ENCODE measurements at regions not wholly inside any gene's neighbourhood (a gene's known extent, or its start where the extent isn't known, plus 50 kb on each side); places are given as distances from the start of the nearest gene placed in this dataset.

GRCh38 chr3:72579581-72580245, 268.5 kb downstream of the SHQ1 start:
- POLR2A ChIA-PET, result interaction anchor here (1.0 kb wide), 1 partner anchor 8 kb away, joined by 4 read pairs; no protein-coding TSS in a partner anchor
- Mint-ChIP-seq H3K4me1 (ENCODE audit: insufficient read depth, unreplicated experiment) (no peaks in the 10 kb centered on the region), H3K4me3 (ENCODE audit: unreplicated experiment) (no peak overlapping the region), H3K36me3 (ENCODE audit: insufficient read depth, unreplicated experiment) (no peaks in the 10 kb centered on the region), H3K9me3 (ENCODE audit: unreplicated experiment) (no peaks in the 10 kb centered on the region), H3K27ac (ENCODE audit: low read depth, unreplicated experiment) (no peak overlapping the region), H3K27me3 (ENCODE audit: insufficient read depth, unreplicated experiment) (no peaks in the 10 kb centered on the region)
- no peak for TF ChIP-seq CTCF (IDR thresholded peaks at IDR 0.05; ENCODE audit: unreplicated experiment)
- no peak for DNase-seq (ENCODE audit: unreplicated experiment)
- CTCF ChIA-PET, result interaction anchor here (0.7 kb wide), 1 partner anchor 115 kb away, joined by 3 read pairs; no protein-coding TSS in a partner anchor
- intact Hi-C loops (cut with micrococcal nuclease), result no loop called here
- no TSS peak for BruUV-seq (replicated peaks)

GRCh38 chr3:72579191-72579580, 269.1 kb downstream of the SHQ1 start:
- DNase-seq (ENCODE audit: unreplicated experiment), result no peak
- no peak overlapping the region for H3K4me3 Mint-ChIP-seq (ENCODE audit: unreplicated experiment)
- POLR2A ChIA-PET, result interaction anchor here (1.0 kb wide), 1 partner anchor 8 kb away, joined by 4 read pairs; no protein-coding TSS in a partner anchor
- no peak overlapping the region for H3K27ac Mint-ChIP-seq (ENCODE audit: low read depth, unreplicated experiment)
- intact Hi-C loops (cut with micrococcal nuclease), result no loop called here
- TF ChIP-seq CTCF (IDR thresholded peaks at IDR 0.05; ENCODE audit: unreplicated experiment), result no peak
- CTCF ChIA-PET, result interaction anchor here (0.7 kb wide), 1 partner anchor 115 kb away, joined by 3 read pairs; no protein-coding TSS in a partner anchor
- H3K9me3 Mint-ChIP-seq (ENCODE audit: unreplicated experiment), result no peaks in the 10 kb centered on the region
- BruUV-seq (replicated peaks), result no TSS peak
- no peaks in the 10 kb centered on the region for H3K4me1 Mint-ChIP-seq (ENCODE audit: insufficient read depth, unreplicated experiment)
- no peaks in the 10 kb centered on the region for H3K36me3 Mint-ChIP-seq (ENCODE audit: insufficient read depth, unreplicated experiment)
- no peaks in the 10 kb centered on the region for H3K27me3 Mint-ChIP-seq (ENCODE audit: insufficient read depth, unreplicated experiment)

GRCh38 chr3:72577190-72577589, 271.1 kb downstream of the SHQ1 start:
- ChIA-PET CTCF (interaction anchor here (1.0 kb wide), 1 partner anchor 14 kb away, joined by 3 read pairs; no protein-coding TSS in a partner anchor), POLR2A (interaction anchor here (0.8 to 1.2 kb wide), 2 partner anchors 9 to 15 kb away, joined by 4 to 6 read pairs; no protein-coding TSS in a partner anchor)
- no peaks in the 10 kb centered on the region for H3K9me3 Mint-ChIP-seq (ENCODE audit: unreplicated experiment)
- no peak for TF ChIP-seq CTCF (IDR thresholded peaks at IDR 0.05; ENCODE audit: unreplicated experiment)
- intact Hi-C loops (cut with micrococcal nuclease), result no loop called here
- H3K36me3 Mint-ChIP-seq (ENCODE audit: insufficient read depth, unreplicated experiment), result no peaks in the 10 kb centered on the region
- DNase-seq (ENCODE audit: unreplicated experiment), result no peak
- no peak overlapping the region for H3K27ac Mint-ChIP-seq (ENCODE audit: low read depth, unreplicated experiment)
- no peaks in the 10 kb centered on the region for H3K27me3 Mint-ChIP-seq (ENCODE audit: insufficient read depth, unreplicated experiment)
- H3K4me3 Mint-ChIP-seq (ENCODE audit: unreplicated experiment), result no peak overlapping the region
- H3K4me1 Mint-ChIP-seq (ENCODE audit: insufficient read depth, unreplicated experiment), result no peaks in the 10 kb centered on the region
- BruUV-seq (replicated peaks), result no TSS peak

- no peak for DNase-seq (ENCODE audit: unreplicated experiment)
- no TSS peak for BruUV-seq (replicated peaks)
- no peak for TF ChIP-seq CTCF (IDR thresholded peaks at IDR 0.05; ENCODE audit: unreplicated experiment)
- H3K27ac Mint-ChIP-seq (ENCODE audit: low read depth, unreplicated experiment), result no peak overlapping the region
- ChIA-PET POLR2A (interaction anchor here (0.8 to 1.2 kb wide), 2 partner anchors 8 to 15 kb away, joined by 4 to 6 read pairs; no protein-coding TSS in a partner anchor), CTCF (interaction anchor here (1.0 kb wide), 1 partner anchor 13 kb away, joined by 3 read pairs; no protein-coding TSS in a partner anchor)
- H3K27me3 Mint-ChIP-seq (ENCODE audit: insufficient read depth, unreplicated experiment), result no peaks in the 10 kb centered on the region
- no peaks in the 10 kb centered on the region for H3K36me3 Mint-ChIP-seq (ENCODE audit: insufficient read depth, unreplicated experiment)
- no peaks in the 10 kb centered on the region for H3K4me1 Mint-ChIP-seq (ENCODE audit: insufficient read depth, unreplicated experiment)
- H3K4me3 Mint-ChIP-seq (ENCODE audit: unreplicated experiment), result no peak overlapping the region
- no peaks in the 10 kb centered on the region for H3K9me3 Mint-ChIP-seq (ENCODE audit: unreplicated experiment)
- intact Hi-C loops (cut with micrococcal nuclease), result no loop called here
Measured at GRCh38 chr3:72576563-72576962, 271.7 kb downstream of the SHQ1 start.

Measured in MCF 10A (cell line).